ENCODE measurements at regions not wholly inside any gene's neighbourhood (a gene's known extent, or its start where the extent isn't known, plus 50 kb on each side); places are given as distances from the start of the nearest gene placed in this dataset.
"Not testable (repeated sequence)": the region's sequence is repeated elsewhere in the genome, so short reads cannot be mapped to it uniquely, and the experiment has no call there.

GRCh38 chr16:65278874-65279273, 157.0 kb upstream of the CDH11 start:
- DNase-seq = no peak

- no peak for DNase-seq
These were observed 152.7 kb upstream of the CDH11 start for GRCh38 chr16:65274566-65274965.

GRCh38 chr16:65272699-65273414, 151.0 kb upstream of the CDH11 start:
- no peak for DNase-seq

GRCh38 chr16:65271996-65272395, 150.1 kb upstream of the CDH11 start:
- no peak for DNase-seq

GRCh38 chr16:65268331-65268730, 146.5 kb upstream of the CDH11 start:
- no peak for DNase-seq

GRCh38 chr16:65263896-65264295, 142.0 kb upstream of the CDH11 start:
- DNase-seq = no peak

GRCh38 chr16:65260746-65261145, 138.9 kb upstream of the CDH11 start:
- no peak for DNase-seq

GRCh38 chr16:65254144-65254543, 132.3 kb upstream of the CDH11 start:
- DNase-seq = no peak

- no peak for DNase-seq
These were observed 127.9 kb upstream of the CDH11 start for GRCh38 chr16:65249768-65250167.

- DNase-seq = no peak
These were observed 122.9 kb upstream of the CDH11 start for GRCh38 chr16:65244787-65245186.

- DNase-seq = no peak
These were observed 113.7 kb upstream of the CDH11 start for GRCh38 chr16:65235339-65236177.

GRCh38 chr16:65234721-65235320, 113.0 kb upstream of the CDH11 start:
- not testable (repeated sequence) for DNase-seq

GRCh38 chr16:65229191-65229662, 107.4 kb upstream of the CDH11 start:
- DNase-seq = no peak

GRCh38 chr16:65227150-65227835, 105.4 kb upstream of the CDH11 start:
- no peak for DNase-seq

- DNase-seq = no peak
These were observed 104.2 kb upstream of the CDH11 start for GRCh38 chr16:65226077-65226476.

- no peak for DNase-seq
These were observed 103.6 kb upstream of the CDH11 start for GRCh38 chr16:65225488-65225887.

GRCh38 chr16:65224994-65225393, 103.1 kb upstream of the CDH11 start:
- DNase-seq = no peak

- DNase-seq = no peak
These were observed 102.6 kb upstream of the CDH11 start for GRCh38 chr16:65224471-65224870.

- no peak for DNase-seq
These were observed 101.5 kb upstream of the CDH11 start for GRCh38 chr16:65223335-65223734.

- DNase-seq = no peak
These were observed 100.7 kb upstream of the CDH11 start for GRCh38 chr16:65222536-65222935.

GRCh38 chr16:65222049-65222448, 100.2 kb upstream of the CDH11 start:
- no peak for DNase-seq

- no peak for DNase-seq
These were observed 97.9 kb upstream of the CDH11 start for GRCh38 chr16:65219786-65220185.

- no peak for DNase-seq
These were observed 96.5 kb upstream of the CDH11 start for GRCh38 chr16:65218348-65218747.
